ENCODE measurements at regions not wholly inside any gene's neighbourhood (a gene's known extent, or its start where the extent isn't known, plus 50 kb on each side); places are given as distances from the start of the nearest gene placed in this dataset.

GRCh38 chr13:62489731-62490130 lies 1074.1 kb upstream of the PCDH20 start:
- TF ChIP-seq OSR1 (CRISPR knock-in tag; IDR thresholded peaks at IDR 0.05): no peak
- no peak for TF ChIP-seq TCF4 (CRISPR knock-in tag; IDR thresholded peaks at IDR 0.05; ENCODE audit: borderline replicate concordance)
- no peak for TF ChIP-seq CSRNP3 (CRISPR knock-in tag; IDR thresholded peaks at IDR 0.05)
- TF ChIP-seq SNAI2 (CRISPR knock-in tag; IDR thresholded peaks at IDR 0.05): no peak
- TF ChIP-seq PPARA (CRISPR knock-in tag; IDR thresholded peaks at IDR 0.05; ENCODE audit: borderline replicate concordance): no peak
- no peak for TF ChIP-seq ZNF565 (CRISPR knock-in tag; conservative IDR thresholded peaks at IDR 0.05; ENCODE audit: low read depth)
- no peak for TF ChIP-seq ZNF8 (CRISPR knock-in tag; IDR thresholded peaks at IDR 0.05)
- TF ChIP-seq ZFP3 (CRISPR knock-in tag; IDR thresholded peaks at IDR 0.05): no peak
- no peak for TF ChIP-seq GLIS3 (CRISPR knock-in tag; IDR thresholded peaks at IDR 0.05)
- TF ChIP-seq ISL1 (CRISPR knock-in tag; IDR thresholded peaks at IDR 0.05): no peak
- TF ChIP-seq ZFP30 (CRISPR knock-in tag; IDR thresholded peaks at IDR 0.05): no peak
- TF ChIP-seq ARNTL (CRISPR knock-in tag; IDR thresholded peaks at IDR 0.05; ENCODE audit: borderline replicate concordance, low read depth): no peak
- TF ChIP-seq ZNF70 (CRISPR knock-in tag; IDR thresholded peaks at IDR 0.05): no peak
- TF ChIP-seq BACH2 (CRISPR knock-in tag; IDR thresholded peaks at IDR 0.05; ENCODE audit: borderline replicate concordance): no peak
- TF ChIP-seq POU6F1 (CRISPR knock-in tag; IDR thresholded peaks at IDR 0.05; ENCODE audit: borderline replicate concordance, low read depth): no peak
- ATAC-seq: no peak

- peak; percentile 67 for ATAC-seq
- TF ChIP-seq ISL1 (CRISPR knock-in tag; IDR thresholded peaks at IDR 0.05): peak; percentile 56
- TF ChIP-seq ZFP3 (CRISPR knock-in tag; IDR thresholded peaks at IDR 0.05): no peak
- TF ChIP-seq PPARA (CRISPR knock-in tag; IDR thresholded peaks at IDR 0.05; ENCODE audit: borderline replicate concordance): no peak
- no peak for TF ChIP-seq POU6F1 (CRISPR knock-in tag; IDR thresholded peaks at IDR 0.05; ENCODE audit: borderline replicate concordance, low read depth)
- TF ChIP-seq ZFP30 (CRISPR knock-in tag; IDR thresholded peaks at IDR 0.05): no peak
- TF ChIP-seq, protein P1, sequence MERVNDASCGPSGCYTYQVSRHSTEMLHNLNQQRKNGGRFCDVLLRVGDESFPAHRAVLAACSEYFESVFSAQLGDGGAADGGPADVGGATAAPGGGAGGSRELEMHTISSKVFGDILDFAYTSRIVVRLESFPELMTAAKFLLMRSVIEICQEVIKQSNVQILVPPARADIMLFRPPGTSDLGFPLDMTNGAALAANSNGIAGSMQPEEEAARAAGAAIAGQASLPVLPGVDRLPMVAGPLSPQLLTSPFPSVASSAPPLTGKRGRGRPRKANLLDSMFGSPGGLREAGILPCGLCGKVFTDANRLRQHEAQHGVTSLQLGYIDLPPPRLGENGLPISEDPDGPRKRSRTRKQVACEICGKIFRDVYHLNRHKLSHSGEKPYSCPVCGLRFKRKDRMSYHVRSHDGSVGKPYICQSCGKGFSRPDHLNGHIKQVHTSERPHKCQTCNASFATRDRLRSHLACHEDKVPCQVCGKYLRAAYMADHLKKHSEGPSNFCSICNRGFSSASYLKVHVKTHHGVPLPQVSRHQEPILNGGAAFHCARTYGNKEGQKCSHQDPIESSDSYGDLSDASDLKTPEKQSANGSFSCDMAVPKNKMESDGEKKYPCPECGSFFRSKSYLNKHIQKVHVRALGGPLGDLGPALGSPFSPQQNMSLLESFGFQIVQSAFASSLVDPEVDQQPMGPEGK (CRISPR knock-in tag; IDR thresholded peaks at IDR 0.05; ENCODE audit: borderline replicate concordance): no peak
- no peak for TF ChIP-seq RARB (CRISPR knock-in tag; IDR thresholded peaks at IDR 0.05)
- no peak for TF ChIP-seq TSHZ2 (CRISPR knock-in tag; IDR thresholded peaks at IDR 0.05)
Measured at GRCh38 chr13:62483774-62484173, 1068.1 kb upstream of the PCDH20 start.

DNA sequence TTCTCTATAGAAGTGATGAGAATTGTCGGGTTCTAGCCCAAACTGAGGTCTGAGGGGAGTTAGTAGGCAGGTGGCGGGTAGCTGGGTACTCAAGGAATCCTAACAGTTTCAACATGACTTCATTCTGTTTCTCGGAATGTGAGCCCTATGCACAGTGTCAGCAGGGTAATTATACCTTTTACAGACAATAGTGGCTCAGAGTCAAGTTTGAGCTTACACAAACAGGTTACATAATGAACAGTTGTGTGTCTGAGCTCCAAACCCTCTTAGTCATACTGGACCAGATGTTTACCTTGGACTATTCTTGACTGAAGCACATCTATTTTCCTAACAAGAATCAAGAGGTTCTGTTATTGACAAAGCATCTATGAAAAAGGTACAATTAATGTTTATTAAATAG lies 1066.7 kb upstream of the PCDH20 start:
- TF ChIP-seq ISL1 (CRISPR knock-in tag; IDR thresholded peaks at IDR 0.05) (no peak), TOX (CRISPR knock-in tag; IDR thresholded peaks at IDR 0.05; ENCODE audit: borderline replicate concordance) (no peak), POU6F1 (CRISPR knock-in tag; IDR thresholded peaks at IDR 0.05; ENCODE audit: borderline replicate concordance, low read depth) (no peak), ZNF70 (CRISPR knock-in tag; IDR thresholded peaks at IDR 0.05) (no peak), ZC3H10 (CRISPR knock-in tag; IDR thresholded peaks at IDR 0.05) (no peak), SNAI2 (CRISPR knock-in tag; IDR thresholded peaks at IDR 0.05) (no peak)

More for the DNA sequence above, 1066.7 kb upstream of the PCDH20 start:
- no peak for ATAC-seq
